ENCODE measurements at regions not wholly inside any gene's neighbourhood (a gene's known extent, or its start where the extent isn't known, plus 50 kb on each side); places are given as distances from the start of the nearest gene placed in this dataset.

- DNase-seq = no peak
- Histone ChIP-seq H3K27ac (no peak overlapping the region), H3K36me3 (ENCODE audit: low read depth) (no peaks in the 10 kb centered on the region), H3K27me3 (ENCODE audit: insufficient read depth, low read depth) (no peaks in the 10 kb centered on the region), H2AFZ (no peak overlapping the region), H4K20me1 (ENCODE audit: insufficient read depth) (no peaks in the 10 kb centered on the region), H3K9me2 (ENCODE audit: insufficient read depth) (no peaks in the 10 kb centered on the region), H3K79me2 (ENCODE audit: low read depth) (no peaks in the 10 kb centered on the region), H3K4me1 (replicated peaks; ENCODE audit: insufficient read depth) (no peaks in the 10 kb centered on the region), H3K4me2 (no peak overlapping the region), H3K9me3 (ENCODE audit: insufficient read depth, low read depth) (no peaks in the 10 kb centered on the region), H3K4me3 (no peak overlapping the region), H3F3A (ENCODE audit: insufficient read depth, low read depth) (no peaks in the 10 kb centered on the region)
- TF ChIP-seq EZH2 (IDR thresholded peaks at IDR 0.05; ENCODE audit: low read depth) (no peak), CTCF (conservative IDR thresholded peaks at IDR 0.05) (no peak)
- ChIA-PET CTCF (no interaction called here), POLR2A (ENCODE audit: unreplicated experiment) (no interaction called here)
- no TSS peak for BruUV-seq (replicated peaks)
- intact Hi-C loops (cut with micrococcal nuclease; ENCODE audit: unreplicated experiment) = no loop called here
Measured at GRCh38 chr2:125681976-125682805, 973.8 kb upstream of the GYPC start.

GRCh38 chr2:125684256-125684655 lies 971.7 kb upstream of the GYPC start:
- no TSS peak for BruUV-seq (replicated peaks)
- intact Hi-C loops (cut with micrococcal nuclease; ENCODE audit: unreplicated experiment) = no loop called here
- Histone ChIP-seq H3K36me3 (ENCODE audit: low read depth) (no peaks in the 10 kb centered on the region), H3K79me2 (ENCODE audit: low read depth) (no peaks in the 10 kb centered on the region), H3K27ac (no peak overlapping the region), H4K20me1 (ENCODE audit: insufficient read depth) (no peaks in the 10 kb centered on the region), H3K4me1 (replicated peaks; ENCODE audit: insufficient read depth) (no peaks in the 10 kb centered on the region), H3K9me3 (ENCODE audit: insufficient read depth, low read depth) (no peaks in the 10 kb centered on the region), H3F3A (ENCODE audit: insufficient read depth, low read depth) (no peaks in the 10 kb centered on the region), H3K4me3 (no peak overlapping the region), H3K9me2 (ENCODE audit: insufficient read depth) (no peaks in the 10 kb centered on the region), H3K4me2 (no peak overlapping the region), H2AFZ (no peak overlapping the region), H3K27me3 (ENCODE audit: insufficient read depth, low read depth) (no peaks in the 10 kb centered on the region)
- TF ChIP-seq EZH2 (IDR thresholded peaks at IDR 0.05; ENCODE audit: low read depth) (no peak), CTCF (conservative IDR thresholded peaks at IDR 0.05) (no peak)
- POLR2A ChIA-PET (ENCODE audit: unreplicated experiment) = no interaction called here
- no peak for DNase-seq
- CTCF ChIA-PET = no interaction called here

GRCh38 chr2:125684932-125685331 lies 971.0 kb upstream of the GYPC start:
- Histone ChIP-seq H3K27me3 (ENCODE audit: insufficient read depth, low read depth) (no peaks in the 10 kb centered on the region), H4K20me1 (ENCODE audit: insufficient read depth) (no peaks in the 10 kb centered on the region), H3F3A (ENCODE audit: insufficient read depth, low read depth) (no peaks in the 10 kb centered on the region), H3K4me2 (no peak overlapping the region), H3K79me2 (ENCODE audit: low read depth) (no peaks in the 10 kb centered on the region), H3K9me2 (ENCODE audit: insufficient read depth) (no peaks in the 10 kb centered on the region), H3K4me1 (replicated peaks; ENCODE audit: insufficient read depth) (no peaks in the 10 kb centered on the region), H3K4me3 (no peak overlapping the region), H3K27ac (no peak overlapping the region), H2AFZ (no peak overlapping the region), H3K9me3 (ENCODE audit: insufficient read depth, low read depth) (no peaks in the 10 kb centered on the region), H3K36me3 (ENCODE audit: low read depth) (no peaks in the 10 kb centered on the region)
- CTCF ChIA-PET = no interaction called here
- no TSS peak for BruUV-seq (replicated peaks)
- intact Hi-C loops (cut with micrococcal nuclease; ENCODE audit: unreplicated experiment) = no loop called here
- no peak for DNase-seq
- POLR2A ChIA-PET (ENCODE audit: unreplicated experiment) = no interaction called here
- TF ChIP-seq EZH2 (IDR thresholded peaks at IDR 0.05; ENCODE audit: low read depth) (no peak), CTCF (conservative IDR thresholded peaks at IDR 0.05) (no peak)

All from PC-9 (cell line).